Stomach smooth muscle (tissue), 2 donors: ENCODE measurements at regions not wholly inside any gene's neighbourhood (a gene's known extent, or its start where the extent isn't known, plus 50 kb on each side); places are given as distances from the start of the nearest gene placed in this dataset.

Experiments
- H3K27ac ChIP-seq: one replicate; pipeline ENCODE4 v1.7.0; 2013; ENCODE audit warnings: mild to moderate bottlenecking, low read length, inconsistent platforms
- H3K27me3 ChIP-seq, 2 donors: one replicate each; pipeline ENCODE4 v1.7.0; 2013; ENCODE audit warnings: low read length in 2 of 2; ENCODE audit not compliant: insufficient read depth in 2 of 2, control insufficient read depth in 1 of 2
- H3K36me3 ChIP-seq, 2 donors: one replicate each; pipeline ENCODE4 v1.7.0; 2013; ENCODE audit warnings: low read length in 2 of 2; ENCODE audit not compliant: control insufficient read depth in 2 of 2, insufficient read depth in 2 of 2
- H3K4me1 ChIP-seq: one replicate; pipeline ENCODE4 v1.7.0; 2013; ENCODE audit warnings: low read length; ENCODE audit not compliant: control insufficient read depth, insufficient read depth
- H3K4me3 ChIP-seq, 2 donors: one replicate each; pipeline ENCODE4 v1.7.0; 2013; ENCODE audit warnings: low read length in 2 of 2
- H3K9ac ChIP-seq, 2 donors: one replicate each; pipeline ENCODE4 v1.7.0; 2013; ENCODE audit warnings: low read length in 2 of 2, mild to moderate bottlenecking in 1 of 2
- H3K9me3 ChIP-seq, 2 donors: one replicate each; pipeline ENCODE4 v1.7.0; 2013; ENCODE audit warnings: low read length in 2 of 2; ENCODE audit not compliant: control insufficient read depth in 2 of 2
- donor health status: healthy.
- donor health status: Pancreatic carcinoma.

DNA sequence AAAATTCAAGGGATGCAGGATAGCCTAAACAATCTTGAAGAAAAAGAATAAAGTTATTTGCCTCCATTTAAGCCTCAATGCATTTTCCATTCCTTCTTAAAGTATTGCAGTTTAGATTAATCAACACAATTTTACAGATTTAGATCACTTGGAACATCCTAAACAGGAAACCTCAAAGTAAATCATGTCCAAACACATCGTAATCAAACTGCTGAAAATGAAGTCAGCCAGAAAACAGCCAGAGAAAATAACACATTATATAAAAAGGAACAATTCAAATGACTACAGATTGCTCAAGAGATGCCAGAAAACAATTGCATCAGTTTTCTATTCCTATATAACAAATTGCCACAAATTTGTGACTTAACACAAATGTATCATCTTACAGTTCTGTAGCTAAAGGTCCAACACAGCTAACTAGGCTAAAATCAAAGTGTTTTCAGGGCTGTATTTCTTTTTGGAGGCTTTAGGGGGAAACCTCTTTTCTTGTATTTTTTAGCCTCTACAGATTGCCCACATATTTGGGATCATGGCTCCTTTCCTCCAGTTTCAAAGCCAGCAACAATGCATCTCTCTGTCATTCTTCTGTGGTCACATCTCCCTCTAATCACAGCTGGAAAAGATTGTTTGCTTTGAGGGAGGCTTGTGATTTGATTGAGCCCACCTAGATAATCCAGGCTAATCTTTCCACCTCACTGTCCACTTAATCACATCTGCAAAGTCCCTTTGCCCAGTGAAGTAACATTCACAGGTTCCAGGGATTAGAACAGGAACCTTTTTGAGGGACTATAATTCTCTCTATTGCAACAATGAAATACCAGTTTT lies 543.3 kb upstream of the UBE2E2 start:
- Histone ChIP-seq H3K27me3 (no peaks in the 10 kb centered on the region), H3K9ac (no peak overlapping the region), H3K36me3 (no peaks in the 10 kb centered on the region), H3K4me3 (no peak overlapping the region), H3K4me1 (no peaks in the 10 kb centered on the region), H3K27ac (no peak overlapping the region), H3K9me3 (no peaks in the 10 kb centered on the region)

DNA sequence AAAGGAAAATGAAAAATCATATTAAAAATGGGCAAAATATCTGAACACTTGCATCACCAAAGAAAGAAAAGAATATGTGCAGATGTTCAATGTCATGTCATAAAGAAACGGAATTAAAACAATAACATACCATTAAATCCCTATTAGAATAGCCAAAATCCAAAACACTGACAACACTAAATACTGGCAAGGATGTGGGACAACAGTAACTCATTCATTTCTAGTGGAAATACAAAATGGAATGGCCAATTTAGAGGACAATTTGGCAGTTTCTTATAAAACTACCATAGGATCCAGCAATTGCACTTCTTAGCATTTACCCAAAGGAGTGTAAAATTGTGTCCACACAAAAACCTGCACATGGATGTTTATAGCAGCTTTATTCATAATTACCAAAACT lies 542.5 kb upstream of the UBE2E2 start:
- no peak overlapping the region for H3K9ac ChIP-seq
- no peak overlapping the region for H3K4me3 ChIP-seq
- no peaks in the 10 kb centered on the region for H3K4me1 ChIP-seq
- H3K9me3 ChIP-seq: no peaks in the 10 kb centered on the region
- H3K27ac ChIP-seq: no peak overlapping the region
- H3K27me3 ChIP-seq: no peaks in the 10 kb centered on the region
- no peaks in the 10 kb centered on the region for H3K36me3 ChIP-seq

- Histone ChIP-seq H3K36me3 (no peaks in the 10 kb centered on the region), H3K9me3 (no peaks in the 10 kb centered on the region), H3K9ac (no peak overlapping the region), H3K27me3 (no peaks in the 10 kb centered on the region), H3K4me3 (no peak overlapping the region), H3K27ac (no peak overlapping the region), H3K4me1 (no peaks in the 10 kb centered on the region)
These were observed 541.9 kb upstream of the UBE2E2 start for GRCh38 chr3:22661121-22661700.

GRCh38 chr3:22665528-22665927 lies 537.6 kb upstream of the UBE2E2 start:
- H3K4me3 ChIP-seq: no peak overlapping the region
- no peak overlapping the region for H3K27ac ChIP-seq
- H3K27me3 ChIP-seq: no peaks in the 10 kb centered on the region
- no peak overlapping the region for H3K9ac ChIP-seq
- H3K9me3 ChIP-seq: no peaks in the 10 kb centered on the region
- no peaks in the 10 kb centered on the region for H3K36me3 ChIP-seq
- no peaks in the 10 kb centered on the region for H3K4me1 ChIP-seq

DNA sequence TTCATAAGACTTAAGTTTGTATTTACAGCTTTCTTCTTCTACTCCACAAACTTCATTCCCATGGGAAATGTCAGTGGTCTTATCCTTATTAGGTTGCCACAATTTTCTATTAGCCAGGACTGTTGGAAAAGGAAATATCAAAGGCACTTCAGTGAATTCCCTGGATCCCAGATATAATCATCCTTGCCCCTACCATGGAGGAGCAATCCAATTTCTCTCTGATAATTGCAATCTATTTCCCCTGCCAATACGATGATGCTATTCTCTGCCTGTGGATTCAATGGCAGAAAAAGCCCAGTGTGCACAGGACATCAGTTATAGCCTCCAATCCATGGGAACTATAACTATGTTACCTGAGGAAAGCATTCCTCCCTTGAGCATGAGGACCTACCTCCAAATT lies 536.4 kb upstream of the UBE2E2 start:
- Histone ChIP-seq H3K9me3 (no peaks in the 10 kb centered on the region), H3K4me1 (no peaks in the 10 kb centered on the region), H3K4me3 (no peak overlapping the region), H3K27me3 (no peaks in the 10 kb centered on the region), H3K9ac (no peak overlapping the region), H3K27ac (no peak overlapping the region), H3K36me3 (no peaks in the 10 kb centered on the region)

GRCh38 chr3:22671848-22672247 lies 531.3 kb upstream of the UBE2E2 start:
- Histone ChIP-seq H3K4me3 (no peak overlapping the region), H3K9me3 (no peaks in the 10 kb centered on the region), H3K27ac (no peak overlapping the region), H3K9ac (no peak overlapping the region), H3K36me3 (no peaks in the 10 kb centered on the region), H3K4me1 (no peaks in the 10 kb centered on the region), H3K27me3 (no peaks in the 10 kb centered on the region)

GRCh38 chr3:22684739-22685138 lies 518.4 kb upstream of the UBE2E2 start:
- Histone ChIP-seq H3K4me1 (peaks cover 6% of the 10 kb centered on the region), H3K9ac (no peak overlapping the region), H3K4me3 (peak overlapping the region in 1 of 2 donors; percentile 57), H3K9me3 (no peaks in the 10 kb centered on the region), H3K36me3 (no peaks in the 10 kb centered on the region), H3K27me3 (no peaks in the 10 kb centered on the region), H3K27ac (no peak overlapping the region)

- Histone ChIP-seq H3K4me1 (peaks cover 6% of the 10 kb centered on the region), H3K4me3 (no peak overlapping the region), H3K36me3 (no peaks in the 10 kb centered on the region), H3K9me3 (no peaks in the 10 kb centered on the region), H3K27me3 (no peaks in the 10 kb centered on the region), H3K27ac (no peak overlapping the region), H3K9ac (no peak overlapping the region)
These were observed 517.5 kb upstream of the UBE2E2 start for GRCh38 chr3:22685597-22685996.

GRCh38 chr3:22691407-22691806 lies 511.7 kb upstream of the UBE2E2 start:
- Histone ChIP-seq H3K36me3 (no peaks in the 10 kb centered on the region), H3K9me3 (no peaks in the 10 kb centered on the region), H3K4me1 (peaks cover 3% of the 10 kb centered on the region), H3K4me3 (no peak overlapping the region), H3K27me3 (no peaks in the 10 kb centered on the region), H3K27ac (no peak overlapping the region), H3K9ac (no peak overlapping the region)

DNA sequence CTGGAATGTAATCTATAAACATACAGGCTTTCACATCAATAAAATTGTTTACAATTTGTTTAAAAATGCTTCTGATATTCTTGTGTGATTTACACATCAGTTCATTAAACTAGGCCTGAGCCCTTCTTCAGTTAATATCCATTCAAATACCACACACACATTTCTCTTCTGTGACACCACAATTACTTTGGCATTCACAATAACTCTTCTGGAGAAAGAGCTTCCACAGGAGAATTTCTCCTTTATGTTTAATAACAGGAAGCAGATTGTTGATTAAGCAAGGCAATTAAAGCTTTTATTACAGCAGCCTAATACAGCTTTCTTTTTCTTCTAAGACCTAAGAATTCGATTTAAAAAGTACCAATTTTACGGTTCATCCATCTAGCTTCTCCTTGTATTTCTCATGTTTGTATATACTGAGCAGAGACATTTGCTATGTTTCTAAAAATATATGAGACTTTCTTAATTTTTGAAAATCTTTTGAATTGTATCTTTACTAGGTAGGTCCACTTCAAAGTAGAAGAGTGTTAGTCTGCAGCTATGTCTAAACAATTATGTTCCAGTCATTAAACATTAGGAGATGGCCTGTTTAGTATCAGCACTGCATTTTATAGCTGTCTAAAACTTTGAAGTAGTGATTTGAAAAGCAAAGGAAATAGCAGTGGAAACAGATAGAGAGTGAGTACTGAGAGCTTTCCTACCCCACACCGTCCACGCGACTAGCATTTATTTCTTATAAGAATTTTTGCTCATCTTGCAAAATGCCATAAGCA lies 511.1 kb upstream of the UBE2E2 start:
- Histone ChIP-seq H3K27ac (no peak overlapping the region), H3K9me3 (no peaks in the 10 kb centered on the region), H3K27me3 (no peaks in the 10 kb centered on the region), H3K4me3 (no peak overlapping the region), H3K9ac (no peak overlapping the region), H3K4me1 (peaks cover 3% of the 10 kb centered on the region), H3K36me3 (no peaks in the 10 kb centered on the region)
